Vagina (tissue), 2 donors: ENCODE measurements at regions not wholly inside any gene's neighbourhood (a gene's known extent, or its start where the extent isn't known, plus 50 kb on each side); places are given as distances from the start of the nearest gene placed in this dataset.

ENCODE experiments used
- DNase-seq, 2 donors: peaks; one replicate each; pipeline ENCODE4 v3.0.0-alpha.2; 2017; ENCODE audit errors: extremely low spot score in 2 of 2
- H3K27ac ChIP-seq: fragments of 200-600 bp; sonication (generic); one replicate; pipeline ENCODE4 v1.5.1; 2019
- H3K27me3 ChIP-seq: fragments of 200-600 bp; sonication (generic); one replicate; pipeline ENCODE4 v1.5.1; 2019
- H3K36me3 ChIP-seq, 2 donors: fragments of 200-600 bp; sonication (generic); one replicate each; pipeline ENCODE4 v1.5.1; 2017 to 2019
- H3K4me1 ChIP-seq: fragments of 200-600 bp; sonication (generic); one replicate; pipeline ENCODE4 v1.5.1; 2019
- H3K4me3 ChIP-seq, 2 donors: fragments of 200-600 bp; sonication (generic); 1 replicate in 1 of 2; 2 replicates in 1 of 2; pipeline ENCODE4 v1.5.1; 2016 to 2019
- H3K9me3 ChIP-seq: fragments of 200-600 bp; sonication (generic); one replicate; pipeline ENCODE4 v1.5.1; 2019
- CTCF ChIP-seq, 3 experiments: fragments of 450-650 bp in 2 of 3; fragments of 200-600 bp in 1 of 3; sonication (generic) in 1 of 3; IDR thresholded peaks; one replicate each; pipeline ENCODE4 v1.5.1; 2017 to 2019; ENCODE audit warnings: antibody characterized with exemption in 3 of 3, mild to moderate bottlenecking in 2 of 3, moderate library complexity in 2 of 3
- POLR2A ChIP-seq, 2 donors: fragments of 450-650 bp; IDR thresholded peaks; one replicate each; pipeline ENCODE4 v1.6.1; 2017; ENCODE audit warnings: antibody characterized with exemption in 2 of 2, mild to moderate bottlenecking in 2 of 2, moderate library complexity in 2 of 2
- POLR2AphosphoS5 ChIP-seq, 2 donors: sonication (generic); formaldehyde crosslinking; IDR thresholded peaks; one replicate each; pipeline ENCODE4 v1.9.0; 2017; ENCODE audit warnings: antibody characterized with exemption in 2 of 2, mild to moderate bottlenecking in 2 of 2, low read depth in 1 of 2; ENCODE audit not compliant: insufficient read depth in 1 of 2
- intact Hi-C: fragments of 100-400 bp; cut with DNase I; formaldehyde crosslinking; loops from one replicate; pipeline ENCODE4 v1.15.1; 2023

GRCh38 chr2:8587920-8588830 is 93.7 kb upstream of the ID2 start:
- Histone ChIP-seq H3K9me3 (no peaks in the 10 kb centered on the region), H3K27ac (no peak overlapping the region), H3K4me3 (no peak overlapping the region), H3K36me3 (no peaks in the 10 kb centered on the region), H3K27me3 (no peaks in the 10 kb centered on the region), H3K4me1 (no peaks in the 10 kb centered on the region)
- DNase-seq = no peak
- intact Hi-C loops = no loop called here
- no peak for TF ChIP-seq POLR2A (IDR thresholded peaks at IDR 0.05)
- no peak for TF ChIP-seq CTCF (IDR thresholded peaks at IDR 0.05)
- TF ChIP-seq POLR2AphosphoS5 (IDR thresholded peaks at IDR 0.05; ENCODE audit: insufficient read depth in 1 of 2, low read depth in 1 of 2) = no peak

- no peak for DNase-seq
- Histone ChIP-seq H3K27me3 (no peaks in the 10 kb centered on the region), H3K9me3 (no peaks in the 10 kb centered on the region), H3K36me3 (no peaks in the 10 kb centered on the region), H3K27ac (no peak overlapping the region), H3K4me1 (no peaks in the 10 kb centered on the region), H3K4me3 (no peak overlapping the region)
- intact Hi-C loops = no loop called here
- TF ChIP-seq POLR2A (IDR thresholded peaks at IDR 0.05) = no peak
Observed at GRCh38 chr2:8588831-8589191, 93.0 kb upstream of the ID2 start.

GRCh38 chr2:8589721-8590120 is 92.1 kb upstream of the ID2 start:
- Histone ChIP-seq H3K27me3 (no peaks in the 10 kb centered on the region), H3K27ac (no peak overlapping the region), H3K4me1 (no peaks in the 10 kb centered on the region), H3K4me3 (no peak overlapping the region), H3K36me3 (no peaks in the 10 kb centered on the region), H3K9me3 (no peaks in the 10 kb centered on the region)
- intact Hi-C loops = no loop called here
- TF ChIP-seq CTCF (IDR thresholded peaks at IDR 0.05) (no peak), POLR2A (IDR thresholded peaks at IDR 0.05) (no peak), POLR2AphosphoS5 (IDR thresholded peaks at IDR 0.05; ENCODE audit: insufficient read depth in 1 of 2, low read depth in 1 of 2) (no peak)
- no peak for DNase-seq

DNA sequence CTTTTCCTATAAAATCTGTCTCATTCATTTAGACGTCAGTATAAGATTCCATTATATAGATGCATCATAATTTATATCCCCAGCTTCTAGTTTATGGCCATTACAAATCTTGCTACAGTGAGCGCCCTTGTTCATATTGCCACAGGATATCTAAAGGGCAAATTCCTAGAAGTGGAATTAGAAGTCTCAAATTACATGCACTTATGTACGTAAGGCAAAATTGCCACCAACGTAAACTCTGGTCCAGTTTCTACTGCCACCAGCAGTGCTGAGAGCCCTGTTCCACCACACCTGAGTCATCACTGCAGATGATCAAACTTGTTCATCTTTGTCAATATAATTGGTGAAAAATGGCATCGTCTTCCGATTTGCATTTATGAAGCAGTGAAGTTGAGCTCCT is 90.9 kb upstream of the ID2 start:
- TF ChIP-seq POLR2AphosphoS5 (IDR thresholded peaks at IDR 0.05; ENCODE audit: insufficient read depth in 1 of 2, low read depth in 1 of 2) (no peak), POLR2A (IDR thresholded peaks at IDR 0.05) (no peak), CTCF (IDR thresholded peaks at IDR 0.05) (no peak)
- Histone ChIP-seq H3K27me3 (no peaks in the 10 kb centered on the region), H3K4me3 (no peak overlapping the region), H3K9me3 (no peaks in the 10 kb centered on the region), H3K4me1 (no peaks in the 10 kb centered on the region), H3K36me3 (no peaks in the 10 kb centered on the region), H3K27ac (no peak overlapping the region)
- no peak for DNase-seq
- intact Hi-C loops = no loop called here

- H3K27me3 ChIP-seq = no peaks in the 10 kb centered on the region
- DNase-seq = no peak
- no peak for TF ChIP-seq POLR2A (IDR thresholded peaks at IDR 0.05)
- no peak for TF ChIP-seq CTCF (IDR thresholded peaks at IDR 0.05)
- TF ChIP-seq POLR2AphosphoS5 (IDR thresholded peaks at IDR 0.05; ENCODE audit: insufficient read depth in 1 of 2, low read depth in 1 of 2) = no peak
- no peaks in the 10 kb centered on the region for H3K36me3 ChIP-seq
- H3K4me3 ChIP-seq = no peak overlapping the region
- no peaks in the 10 kb centered on the region for H3K4me1 ChIP-seq
- H3K9me3 ChIP-seq = no peaks in the 10 kb centered on the region
- intact Hi-C loops = no loop called here
- H3K27ac ChIP-seq = no peak overlapping the region
Observed at GRCh38 chr2:8592736-8593135, 89.1 kb upstream of the ID2 start.
